ENCODE measurements at regions not wholly inside any gene's neighbourhood (a gene's known extent, or its start where the extent isn't known, plus 50 kb on each side); places are given as distances from the start of the nearest gene placed in this dataset.

- TF ChIP-seq, protein P1, sequence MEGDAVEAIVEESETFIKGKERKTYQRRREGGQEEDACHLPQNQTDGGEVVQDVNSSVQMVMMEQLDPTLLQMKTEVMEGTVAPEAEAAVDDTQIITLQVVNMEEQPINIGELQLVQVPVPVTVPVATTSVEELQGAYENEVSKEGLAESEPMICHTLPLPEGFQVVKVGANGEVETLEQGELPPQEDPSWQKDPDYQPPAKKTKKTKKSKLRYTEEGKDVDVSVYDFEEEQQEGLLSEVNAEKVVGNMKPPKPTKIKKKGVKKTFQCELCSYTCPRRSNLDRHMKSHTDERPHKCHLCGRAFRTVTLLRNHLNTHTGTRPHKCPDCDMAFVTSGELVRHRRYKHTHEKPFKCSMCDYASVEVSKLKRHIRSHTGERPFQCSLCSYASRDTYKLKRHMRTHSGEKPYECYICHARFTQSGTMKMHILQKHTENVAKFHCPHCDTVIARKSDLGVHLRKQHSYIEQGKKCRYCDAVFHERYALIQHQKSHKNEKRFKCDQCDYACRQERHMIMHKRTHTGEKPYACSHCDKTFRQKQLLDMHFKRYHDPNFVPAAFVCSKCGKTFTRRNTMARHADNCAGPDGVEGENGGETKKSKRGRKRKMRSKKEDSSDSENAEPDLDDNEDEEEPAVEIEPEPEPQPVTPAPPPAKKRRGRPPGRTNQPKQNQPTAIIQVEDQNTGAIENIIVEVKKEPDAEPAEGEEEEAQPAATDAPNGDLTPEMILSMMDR (IDR thresholded peaks at IDR 0.05; ENCODE audit: poor library complexity, severe bottlenecking): no peak
- no peak for TF ChIP-seq EZH2 (IDR thresholded peaks at IDR 0.05; ENCODE audit: borderline replicate concordance, insufficient read depth, low read length, poor library complexity, severe bottlenecking)
- no peak for TF ChIP-seq EP300 (conservative IDR thresholded peaks at IDR 0.05; ENCODE audit: poor library complexity, severe bottlenecking)
- no peak for TF ChIP-seq POLR2AphosphoS5 (IDR thresholded peaks at IDR 0.05)
- no peak for TF ChIP-seq REST (IDR thresholded peaks at IDR 0.05; ENCODE audit: borderline replicate concordance)
Observed at GRCh38 chr20:6401893-6402557, 279.2 kb upstream of the FERMT1 start.
